ENCODE measurements at regions not wholly inside any gene's neighbourhood (a gene's known extent, or its start where the extent isn't known, plus 50 kb on each side); places are given as distances from the start of the nearest gene placed in this dataset.

DNA sequence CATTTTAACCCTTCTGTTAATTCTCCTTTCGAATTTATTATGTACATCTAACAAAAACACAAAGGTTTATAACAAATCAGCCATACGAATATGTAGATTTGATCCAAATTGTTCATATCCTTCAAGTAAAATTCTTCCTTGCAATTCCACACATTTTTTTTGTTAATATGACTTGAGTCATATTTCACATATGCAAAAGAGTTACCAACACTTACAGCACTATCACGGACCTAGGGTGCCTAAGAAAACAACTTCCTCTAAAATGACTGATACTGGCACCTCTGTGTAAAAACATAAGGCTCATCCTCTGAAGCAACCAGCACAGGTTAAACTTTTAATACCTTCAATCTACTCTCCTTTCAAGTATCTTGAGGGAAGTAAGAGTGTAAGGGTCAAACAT is 451.8 kb downstream of the SEMA3D start:
- TF ChIP-seq, protein P1, sequence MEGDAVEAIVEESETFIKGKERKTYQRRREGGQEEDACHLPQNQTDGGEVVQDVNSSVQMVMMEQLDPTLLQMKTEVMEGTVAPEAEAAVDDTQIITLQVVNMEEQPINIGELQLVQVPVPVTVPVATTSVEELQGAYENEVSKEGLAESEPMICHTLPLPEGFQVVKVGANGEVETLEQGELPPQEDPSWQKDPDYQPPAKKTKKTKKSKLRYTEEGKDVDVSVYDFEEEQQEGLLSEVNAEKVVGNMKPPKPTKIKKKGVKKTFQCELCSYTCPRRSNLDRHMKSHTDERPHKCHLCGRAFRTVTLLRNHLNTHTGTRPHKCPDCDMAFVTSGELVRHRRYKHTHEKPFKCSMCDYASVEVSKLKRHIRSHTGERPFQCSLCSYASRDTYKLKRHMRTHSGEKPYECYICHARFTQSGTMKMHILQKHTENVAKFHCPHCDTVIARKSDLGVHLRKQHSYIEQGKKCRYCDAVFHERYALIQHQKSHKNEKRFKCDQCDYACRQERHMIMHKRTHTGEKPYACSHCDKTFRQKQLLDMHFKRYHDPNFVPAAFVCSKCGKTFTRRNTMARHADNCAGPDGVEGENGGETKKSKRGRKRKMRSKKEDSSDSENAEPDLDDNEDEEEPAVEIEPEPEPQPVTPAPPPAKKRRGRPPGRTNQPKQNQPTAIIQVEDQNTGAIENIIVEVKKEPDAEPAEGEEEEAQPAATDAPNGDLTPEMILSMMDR (IDR thresholded peaks at IDR 0.05; ENCODE audit: low read depth, low read length) = no peak
- no peak for TF ChIP-seq EZH2phosphoT487 (IDR thresholded peaks at IDR 0.05; ENCODE audit: low read depth)

Data from OCI-LY3 (cell line).